ENCODE measurements at regions not wholly inside any gene's neighbourhood (a gene's known extent, or its start where the extent isn't known, plus 50 kb on each side); places are given as distances from the start of the nearest gene placed in this dataset.

DNA sequence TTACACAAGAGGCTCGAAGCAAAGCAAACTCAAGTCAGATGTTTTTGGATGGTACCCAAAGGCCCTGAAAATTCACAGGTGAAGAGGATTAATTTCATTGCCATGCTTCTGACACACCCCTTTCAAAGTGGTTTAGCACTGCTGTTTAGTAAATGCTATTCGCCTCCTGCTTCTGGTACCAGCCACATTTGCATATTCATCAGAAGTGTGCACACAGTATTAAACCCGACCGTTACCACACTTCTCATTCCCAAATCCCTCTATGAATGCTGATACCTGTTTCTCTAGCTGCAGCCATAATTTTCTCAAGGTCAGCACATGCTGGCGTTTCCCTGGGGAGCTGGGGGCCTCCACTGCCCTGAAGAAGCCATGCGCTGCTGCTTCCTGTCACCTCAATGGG is 179.8 kb upstream of the DAB1 start:
- DNase-seq (ENCODE audit: extremely low read depth, low read depth): no peak
- TF ChIP-seq, protein P1, sequence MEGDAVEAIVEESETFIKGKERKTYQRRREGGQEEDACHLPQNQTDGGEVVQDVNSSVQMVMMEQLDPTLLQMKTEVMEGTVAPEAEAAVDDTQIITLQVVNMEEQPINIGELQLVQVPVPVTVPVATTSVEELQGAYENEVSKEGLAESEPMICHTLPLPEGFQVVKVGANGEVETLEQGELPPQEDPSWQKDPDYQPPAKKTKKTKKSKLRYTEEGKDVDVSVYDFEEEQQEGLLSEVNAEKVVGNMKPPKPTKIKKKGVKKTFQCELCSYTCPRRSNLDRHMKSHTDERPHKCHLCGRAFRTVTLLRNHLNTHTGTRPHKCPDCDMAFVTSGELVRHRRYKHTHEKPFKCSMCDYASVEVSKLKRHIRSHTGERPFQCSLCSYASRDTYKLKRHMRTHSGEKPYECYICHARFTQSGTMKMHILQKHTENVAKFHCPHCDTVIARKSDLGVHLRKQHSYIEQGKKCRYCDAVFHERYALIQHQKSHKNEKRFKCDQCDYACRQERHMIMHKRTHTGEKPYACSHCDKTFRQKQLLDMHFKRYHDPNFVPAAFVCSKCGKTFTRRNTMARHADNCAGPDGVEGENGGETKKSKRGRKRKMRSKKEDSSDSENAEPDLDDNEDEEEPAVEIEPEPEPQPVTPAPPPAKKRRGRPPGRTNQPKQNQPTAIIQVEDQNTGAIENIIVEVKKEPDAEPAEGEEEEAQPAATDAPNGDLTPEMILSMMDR (IDR thresholded peaks at IDR 0.05; ENCODE audit: low read depth, low read length, missing control alignments): no peak
- no peak overlapping the region for H3K4me3 ChIP-seq (replicated peaks; ENCODE audit: low read depth, low read length)

- TF ChIP-seq, protein P1 (IDR thresholded peaks at IDR 0.05; ENCODE audit: low read depth, low read length, missing control alignments): no peak
- no peak for DNase-seq (ENCODE audit: extremely low read depth, low read depth)
- H3K4me3 ChIP-seq (replicated peaks; ENCODE audit: low read depth, low read length): no peak overlapping the region
These were observed 176.6 kb upstream of the DAB1 start for GRCh38 chr1:57600424-57600823.

DNA sequence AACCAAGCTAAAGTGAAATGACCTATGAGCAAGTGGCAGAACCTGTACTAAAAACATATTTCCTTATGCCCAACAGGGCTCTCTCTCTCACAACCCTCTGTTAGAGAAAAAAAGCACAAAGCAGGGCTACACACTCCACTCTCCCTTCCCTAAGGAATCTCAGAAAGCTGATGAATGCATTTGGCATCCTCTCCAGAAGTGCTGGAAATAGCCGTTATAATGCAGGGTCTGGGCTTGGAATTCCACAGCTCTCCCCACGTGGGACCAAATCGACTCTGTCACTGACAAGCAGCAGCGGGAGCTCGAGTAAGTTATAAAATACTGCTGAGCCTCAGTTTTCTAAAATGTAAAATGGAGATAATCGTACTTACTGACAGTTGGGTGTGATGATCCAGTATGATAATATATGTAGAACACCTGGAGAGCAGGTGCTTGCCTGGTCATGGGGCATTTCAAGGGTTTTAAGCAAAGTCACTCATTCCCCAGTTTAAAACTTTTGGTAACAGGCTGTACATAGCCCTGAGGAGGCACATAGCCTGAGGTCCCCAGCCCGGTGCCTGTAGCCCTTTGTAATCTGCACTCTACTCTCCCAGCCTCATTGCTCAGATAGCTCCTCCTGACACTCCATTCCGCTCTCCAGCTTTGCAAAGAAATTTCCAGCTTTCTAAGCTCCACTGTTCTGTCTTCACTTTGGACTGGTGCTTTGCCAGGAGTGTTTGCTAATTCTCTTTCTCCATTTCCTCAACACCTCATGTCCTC is 175.6 kb upstream of the DAB1 start:
- TF ChIP-seq, protein P1 (IDR thresholded peaks at IDR 0.05; ENCODE audit: low read depth, low read length, missing control alignments): no peak

GRCh38 chr1:57597036-57597435 is 173.2 kb upstream of the DAB1 start:
- no peak for DNase-seq (ENCODE audit: extremely low read depth, low read depth)
- H3K4me3 ChIP-seq (replicated peaks; ENCODE audit: low read depth, low read length): no peak overlapping the region

More for the DNA sequence above, 175.6 kb upstream of the DAB1 start:
- no peak for DNase-seq (ENCODE audit: extremely low read depth, low read depth)
- no peak overlapping the region for H3K4me3 ChIP-seq (replicated peaks; ENCODE audit: low read depth, low read length)

DNA sequence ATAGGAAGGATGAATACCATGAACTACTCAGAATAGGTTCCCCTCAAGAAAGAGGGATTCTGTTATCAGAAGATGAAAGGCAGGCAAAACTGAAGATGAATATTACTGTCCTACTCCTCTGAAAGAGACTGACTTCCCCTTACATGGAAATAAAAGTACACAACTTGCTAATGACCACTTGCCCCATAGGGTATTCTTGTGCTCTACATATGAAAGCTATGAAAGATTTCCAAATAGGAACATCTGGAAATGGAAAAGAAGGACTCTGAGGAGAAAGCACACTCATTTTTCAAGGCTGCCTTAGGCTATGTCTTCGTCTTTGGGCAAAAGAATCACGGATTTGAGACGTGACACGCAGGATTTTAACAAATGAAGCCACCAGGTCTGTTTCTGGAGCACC is 170.1 kb upstream of the DAB1 start:
- TF ChIP-seq, protein P1 (IDR thresholded peaks at IDR 0.05; ENCODE audit: low read depth, low read length, missing control alignments): no peak
- DNase-seq (ENCODE audit: extremely low read depth, low read depth): no peak
- no peak overlapping the region for H3K4me3 ChIP-seq (replicated peaks; ENCODE audit: low read depth, low read length)

More at GRCh38 chr1:57597036-57597435, 173.2 kb upstream of the DAB1 start:
- TF ChIP-seq, protein P1 (IDR thresholded peaks at IDR 0.05; ENCODE audit: low read depth, low read length, missing control alignments): no peak

DNA sequence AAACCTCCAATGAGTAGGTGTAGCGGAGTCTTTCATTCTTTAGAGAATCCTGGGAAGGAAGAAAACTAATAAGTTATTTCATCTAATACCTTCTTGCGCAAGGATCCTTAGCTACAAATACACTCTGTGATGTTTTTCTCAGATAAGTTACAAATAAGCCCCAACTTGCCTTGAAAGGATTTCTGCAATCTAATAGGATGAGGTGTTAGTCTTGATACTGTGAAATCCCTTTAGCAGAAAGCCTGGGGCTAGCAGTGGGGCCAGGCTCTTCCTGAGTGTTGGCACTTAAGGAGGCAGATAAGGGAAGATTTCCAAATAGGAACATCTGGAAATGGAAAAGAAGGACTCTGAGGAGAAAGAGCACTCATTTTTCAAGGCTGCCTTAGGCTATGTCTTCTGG is 168.0 kb upstream of the DAB1 start:
- DNase-seq (ENCODE audit: extremely low read depth, low read depth): no peak
- TF ChIP-seq, protein P1 (IDR thresholded peaks at IDR 0.05; ENCODE audit: low read depth, low read length, missing control alignments): no peak
- H3K4me3 ChIP-seq (replicated peaks; ENCODE audit: low read depth, low read length): no peak overlapping the region

GRCh38 chr1:57590978-57591377 is 167.1 kb upstream of the DAB1 start:
- no peak overlapping the region for H3K4me3 ChIP-seq (replicated peaks; ENCODE audit: low read depth, low read length)
- no peak for DNase-seq (ENCODE audit: extremely low read depth, low read depth)
- TF ChIP-seq, protein P1 (IDR thresholded peaks at IDR 0.05; ENCODE audit: low read depth, low read length, missing control alignments): no peak

Measured in HFF-Myc (cell line).